ENCODE measurements at regions not wholly inside any gene's neighbourhood (a gene's known extent, or its start where the extent isn't known, plus 50 kb on each side); places are given as distances from the start of the nearest gene placed in this dataset.
"Not testable (repeated sequence)": the region's sequence is repeated elsewhere in the genome, so short reads cannot be mapped to it uniquely, and the experiment has no call there.

- TF ChIP-seq CTCF (IDR thresholded peaks at IDR 0.05) (no peak), EP300 (IDR thresholded peaks at IDR 0.05; ENCODE audit: low read depth) (no peak), POLR2AphosphoS5 (IDR thresholded peaks at IDR 0.05) (no peak), POLR2A (IDR thresholded peaks at IDR 0.05) (no peak)
- intact Hi-C loops (cut with DNase I; ENCODE audit: low total_unique reads) (no loop called here), in situ Hi-C loops (cut with MboI; ENCODE audit: low pct_ligation_motif_present in 1 of 4, low pct_unique_long_range_greater_than_20kb in 1 of 4, low sequenced_read_pairs in 3 of 4) (no loop called here)
- H3K36me3 ChIP-seq, result no peaks in the 10 kb centered on the region
- no peak overlapping the region for H3K27ac ChIP-seq
- 51 to 60% methylated on average over 7 of the region's 7 CpGs for WGBS, 2 donors (ENCODE audit: low coverage in 1 of 2)
- no peaks in the 10 kb centered on the region for H3K9me3 ChIP-seq
- no peaks in the 10 kb centered on the region for H3K4me1 ChIP-seq
- DNase-seq, result no peak
- no peak overlapping the region for H3K4me3 ChIP-seq
- no peaks in the 10 kb centered on the region for H3K27me3 ChIP-seq
Measured at GRCh38 chr6:164344801-164345291, 930.3 kb downstream of the QKI start.

GRCh38 chr6:164339442-164339841, 924.9 kb downstream of the QKI start:
- H3K36me3 ChIP-seq; intact Hi-C loops (cut with DNase I; ENCODE audit: low total_unique reads); H3K27ac ChIP-seq; H3K27me3 ChIP-seq; H3K4me3 ChIP-seq; in situ Hi-C loops (cut with MboI; ENCODE audit: low pct_ligation_motif_present in 1 of 4, low pct_unique_long_range_greater_than_20kb in 1 of 4, low sequenced_read_pairs in 3 of 4); H3K9me3 ChIP-seq; H3K4me1 ChIP-seq; DNase-seq: not testable (repeated sequence)
- 65% methylated on average over 4 of the region's 4 CpGs for WGBS, 2 donors (ENCODE audit: low coverage in 1 of 2)

- H3K4me3 ChIP-seq, result no peak overlapping the region
- 80 to 94% methylated on average over 4 of the region's 4 CpGs for WGBS, 2 donors (ENCODE audit: low coverage in 1 of 2)
- in situ Hi-C loops (cut with MboI; ENCODE audit: low pct_ligation_motif_present in 1 of 4, low pct_unique_long_range_greater_than_20kb in 1 of 4, low sequenced_read_pairs in 3 of 4), result no loop called here
- DNase-seq, result no peak
- no peaks in the 10 kb centered on the region for H3K9me3 ChIP-seq
- H3K27ac ChIP-seq, result no peak overlapping the region
- intact Hi-C loops (cut with DNase I; ENCODE audit: low total_unique reads), result no loop called here
- TF ChIP-seq CTCF (IDR thresholded peaks at IDR 0.05), result no peak
- TF ChIP-seq POLR2AphosphoS5 (IDR thresholded peaks at IDR 0.05), result no peak
- TF ChIP-seq EP300 (IDR thresholded peaks at IDR 0.05; ENCODE audit: low read depth), result no peak
- no peak for TF ChIP-seq POLR2A (IDR thresholded peaks at IDR 0.05)
- no peaks in the 10 kb centered on the region for H3K4me1 ChIP-seq
- no peaks in the 10 kb centered on the region for H3K27me3 ChIP-seq
- H3K36me3 ChIP-seq, result no peaks in the 10 kb centered on the region
Measured at GRCh38 chr6:164337925-164338397, 923.4 kb downstream of the QKI start.

- in situ Hi-C loops (cut with MboI; ENCODE audit: low pct_ligation_motif_present in 1 of 4, low pct_unique_long_range_greater_than_20kb in 1 of 4, low sequenced_read_pairs in 3 of 4), result no loop called here
- Histone ChIP-seq H3K9me3 (no peaks in the 10 kb centered on the region), H3K36me3 (no peaks in the 10 kb centered on the region), H3K27ac (no peak overlapping the region), H3K27me3 (no peaks in the 10 kb centered on the region), H3K4me1 (no peaks in the 10 kb centered on the region), H3K4me3 (no peak overlapping the region)
- TF ChIP-seq POLR2A (IDR thresholded peaks at IDR 0.05) (no peak), EP300 (IDR thresholded peaks at IDR 0.05; ENCODE audit: low read depth) (no peak), CTCF (IDR thresholded peaks at IDR 0.05) (no peak), POLR2AphosphoS5 (IDR thresholded peaks at IDR 0.05) (no peak)
- no peak for DNase-seq
- 90 to 94% methylated on average over 5 to 50 of the region's 50 CpGs for WGBS, 2 donors (ENCODE audit: low coverage in 1 of 2)
- intact Hi-C loops (cut with DNase I; ENCODE audit: low total_unique reads), result no loop called here
Measured at GRCh38 chr6:164337024-164337924, 922.8 kb downstream of the QKI start.
